MCF 10A (cell line): ENCODE measurements at regions not wholly inside any gene's neighbourhood (a gene's known extent, or its start where the extent isn't known, plus 50 kb on each side); places are given as distances from the start of the nearest gene placed in this dataset.
A peak's percentile ranks its signal among the peaks of the same experiment; 100 is the strongest.

Experiments used
- BruUV-seq: library from RNA; stranded (reverse); fragments of 400-500 nt; replicated peaks from 2 replicates; lab custom pipeline; 2021; lab: Mats Ljungman, UMichigan
- CTCF ChIA-PET: fragments of 300-600 bp; sonication (Branson Sonifier 250); formaldehyde crosslinking; extraction: SDS; loops from one replicate; lab custom pipeline; 2021; ENCODE audit warnings: antibody characterized with exemption, inconsistent platforms; lab: Yijun Ruan, JAX
- POLR2A ChIA-PET: fragments of 300-600, 350-650 bp; sonication (Branson Sonifier 250); formaldehyde crosslinking; extraction: SDS; loops from one replicate; lab custom pipeline; 2020; ENCODE audit warnings: antibody characterized with exemption, inconsistent platforms; lab: Yijun Ruan, JAX
- DNase-seq: peaks from one replicate; pipeline ENCODE4 v3.0.0-alpha.2; 2018; ENCODE audit not compliant: unreplicated experiment
- H3K27ac Mint-ChIP-seq: one replicate; pipeline ENCODE4 v1.8.0; 2022; ENCODE audit warnings: mild to moderate bottlenecking, low read depth, mixed read lengths; ENCODE audit not compliant: unreplicated experiment
- H3K27me3 Mint-ChIP-seq: one replicate; pipeline ENCODE4 v1.8.0; 2022; ENCODE audit warnings: mixed read lengths; ENCODE audit not compliant: insufficient read depth, unreplicated experiment
- H3K36me3 Mint-ChIP-seq: one replicate; pipeline ENCODE4 v1.8.0; 2022; ENCODE audit warnings: mild to moderate bottlenecking, moderate library complexity, mixed read lengths; ENCODE audit not compliant: insufficient read depth, unreplicated experiment
- H3K4me1 Mint-ChIP-seq: one replicate; pipeline ENCODE4 v1.8.0; 2022; ENCODE audit warnings: mixed read lengths; ENCODE audit not compliant: insufficient read depth, unreplicated experiment
- H3K4me3 Mint-ChIP-seq: one replicate; pipeline ENCODE4 v1.8.0; 2022; ENCODE audit warnings: mild to moderate bottlenecking, moderate library complexity, mixed read lengths; ENCODE audit not compliant: unreplicated experiment
- H3K9me3 Mint-ChIP-seq: one replicate; pipeline ENCODE4 v1.8.0; 2022; ENCODE audit warnings: mixed read lengths; ENCODE audit not compliant: unreplicated experiment
- intact Hi-C: fragments of 100-400 bp; cut with micrococcal nuclease; formaldehyde crosslinking; loops from 2 replicates; pipeline ENCODE4 v1.14.1; 2022
- TF ChIP-seq, protein P1 (sequence below): fragments of 200-600 bp; IDR thresholded peaks from one replicate; pipeline ENCODE4 v1.8.0; 2022; ENCODE audit warnings: antibody characterized with exemption, mild to moderate bottlenecking; ENCODE audit not compliant: unreplicated experiment

- TF ChIP-seq, protein P1, sequence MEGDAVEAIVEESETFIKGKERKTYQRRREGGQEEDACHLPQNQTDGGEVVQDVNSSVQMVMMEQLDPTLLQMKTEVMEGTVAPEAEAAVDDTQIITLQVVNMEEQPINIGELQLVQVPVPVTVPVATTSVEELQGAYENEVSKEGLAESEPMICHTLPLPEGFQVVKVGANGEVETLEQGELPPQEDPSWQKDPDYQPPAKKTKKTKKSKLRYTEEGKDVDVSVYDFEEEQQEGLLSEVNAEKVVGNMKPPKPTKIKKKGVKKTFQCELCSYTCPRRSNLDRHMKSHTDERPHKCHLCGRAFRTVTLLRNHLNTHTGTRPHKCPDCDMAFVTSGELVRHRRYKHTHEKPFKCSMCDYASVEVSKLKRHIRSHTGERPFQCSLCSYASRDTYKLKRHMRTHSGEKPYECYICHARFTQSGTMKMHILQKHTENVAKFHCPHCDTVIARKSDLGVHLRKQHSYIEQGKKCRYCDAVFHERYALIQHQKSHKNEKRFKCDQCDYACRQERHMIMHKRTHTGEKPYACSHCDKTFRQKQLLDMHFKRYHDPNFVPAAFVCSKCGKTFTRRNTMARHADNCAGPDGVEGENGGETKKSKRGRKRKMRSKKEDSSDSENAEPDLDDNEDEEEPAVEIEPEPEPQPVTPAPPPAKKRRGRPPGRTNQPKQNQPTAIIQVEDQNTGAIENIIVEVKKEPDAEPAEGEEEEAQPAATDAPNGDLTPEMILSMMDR, result no peak
- Mint-ChIP-seq H3K4me1 (no peaks in the 10 kb centered on the region), H3K27me3 (peaks cover 60% of the 10 kb centered on the region), H3K27ac (no peak overlapping the region), H3K4me3 (no peak overlapping the region), H3K36me3 (no peaks in the 10 kb centered on the region), H3K9me3 (no peaks in the 10 kb centered on the region)
- POLR2A ChIA-PET, result no interaction called here
- intact Hi-C loops, result loop anchor here (5.0 to 10.0 kb wide), 2 partner anchors 356 to 1046 kb away; no protein-coding TSS in a partner anchor
- no peak for DNase-seq
- CTCF ChIA-PET, result interaction anchor here (0.6 kb wide), 1 partner anchor 511 kb away, joined by 3 read pairs; no protein-coding TSS in a partner anchor
- BruUV-seq, result no TSS peak
Observed at GRCh38 chr15:97248376-97248775, 712.1 kb upstream of the ARRDC4 start.

GRCh38 chr15:97259943-97260342 lies 700.6 kb upstream of the ARRDC4 start:
- peaks cover 62% of the 10 kb centered on the region for H3K27me3 Mint-ChIP-seq
- no peaks in the 10 kb centered on the region for H3K4me1 Mint-ChIP-seq
- no peak for DNase-seq
- BruUV-seq, result no TSS peak
- TF ChIP-seq, protein P1, result no peak
- intact Hi-C loops, result no loop called here
- POLR2A ChIA-PET, result no interaction called here
- H3K27ac Mint-ChIP-seq, result no peak overlapping the region
- H3K36me3 Mint-ChIP-seq, result no peaks in the 10 kb centered on the region
- H3K4me3 Mint-ChIP-seq, result no peak overlapping the region
- H3K9me3 Mint-ChIP-seq, result no peaks in the 10 kb centered on the region
- CTCF ChIA-PET, result interaction anchor here (0.8 kb wide), 1 partner anchor 14 kb away, joined by 5 read pairs; no protein-coding TSS in a partner anchor

GRCh38 chr15:97301166-97301565 lies 659.3 kb upstream of the ARRDC4 start:
- TF ChIP-seq, protein P1, result no peak
- no peaks in the 10 kb centered on the region for H3K4me1 Mint-ChIP-seq
- no peaks in the 10 kb centered on the region for H3K36me3 Mint-ChIP-seq
- H3K27ac Mint-ChIP-seq, result no peak overlapping the region
- H3K9me3 Mint-ChIP-seq, result peaks cover 7% of the 10 kb centered on the region
- H3K4me3 Mint-ChIP-seq, result no peak overlapping the region
- ChIA-PET CTCF (no interaction called here), POLR2A (no interaction called here)
- no TSS peak for BruUV-seq
- intact Hi-C loops, result no loop called here
- no peak for DNase-seq
- no peaks in the 10 kb centered on the region for H3K27me3 Mint-ChIP-seq

- no peak overlapping the region for H3K27ac Mint-ChIP-seq
- CTCF ChIA-PET, result no interaction called here
- POLR2A ChIA-PET, result no interaction called here
- TF ChIP-seq, protein P1, result no peak
- H3K9me3 Mint-ChIP-seq, result no peaks in the 10 kb centered on the region
- H3K36me3 Mint-ChIP-seq, result no peaks in the 10 kb centered on the region
- peaks cover 5% of the 10 kb centered on the region for H3K27me3 Mint-ChIP-seq
- intact Hi-C loops, result no loop called here
- no peaks in the 10 kb centered on the region for H3K4me1 Mint-ChIP-seq
- no TSS peak for BruUV-seq
- no peak overlapping the region for H3K4me3 Mint-ChIP-seq
- peak; percentile 13 for DNase-seq
Observed at GRCh38 chr15:97316362-97316761, 644.1 kb upstream of the ARRDC4 start.
